ENCODE measurements at regions not wholly inside any gene's neighbourhood (a gene's known extent, or its start where the extent isn't known, plus 50 kb on each side); places are given as distances from the start of the nearest gene placed in this dataset.
A peak's percentile ranks its signal among the peaks of the same experiment; 100 is the strongest.

GRCh38 chr9:13983607-13984006, 330.3 kb downstream of the NFIB start:
- TF ChIP-seq EP300 (IDR thresholded peaks at IDR 0.05; ENCODE audit: low read length) (no peak), ZHX1 (conservative IDR thresholded peaks at IDR 0.05; ENCODE audit: low read length) (no peak), NFATC3 (IDR thresholded peaks at IDR 0.05) (no peak), ATF7 (IDR thresholded peaks at IDR 0.05) (0 out of 2 replicates have a peak, but pooled peaks have one; percentile 16), FOSL1 (tag; conservative IDR thresholded peaks at IDR 0.05) (no peak), MBD2 (IDR thresholded peaks at IDR 0.05; ENCODE audit: borderline replicate concordance, low read depth) (no peak), ATF3 (IDR thresholded peaks at IDR 0.05) (peak; percentile 51; the same call in 1 of the 2 replicates), ATF3 (CRISPR knock-in tag; conservative IDR thresholded peaks at IDR 0.05) (no peak), ATF2 (CRISPR knock-in tag; IDR thresholded peaks at IDR 0.05) (no peak), HNRNPL (IDR thresholded peaks at IDR 0.05; ENCODE audit: low read depth, low read length) (no peak), CBX1 (IDR thresholded peaks at IDR 0.05; ENCODE audit: low read depth) (no peak)
- Histone ChIP-seq H3K9me1 (ENCODE audit: control insufficient read depth, insufficient read depth, low read length) (no peaks in the 10 kb centered on the region), H3K9me3 (replicated peaks; ENCODE audit: control insufficient read depth, insufficient read depth, low read depth, low read length) (no peaks in the 10 kb centered on the region), H3K4me1 (replicated peaks in 1 of 2; ENCODE audit: control insufficient read depth in 2 of 2, insufficient read depth in 2 of 2, low read length in 2 of 2) (no peaks in the 10 kb centered on the region), H2AFZ (ENCODE audit: low read depth, low read length) (no peak overlapping the region), H3K27ac (ENCODE audit: extremely low read depth, low read depth, low read length) (no peak overlapping the region), H3K36me3 (ENCODE audit: control insufficient read depth, insufficient read depth, low read length) (no peaks in the 10 kb centered on the region), H3K4me2 (ENCODE audit: insufficient read depth, low read length) (no peak overlapping the region), H3K27me3 (ENCODE audit: control insufficient read depth in 2 of 2, insufficient read depth in 2 of 2, low read length in 2 of 2) (no peaks in the 10 kb centered on the region), H3K79me2 (ENCODE audit: control insufficient read depth, insufficient read depth, low read length) (no peaks in the 10 kb centered on the region), H4K20me1 (replicated peaks; ENCODE audit: control insufficient read depth, insufficient read depth, low read length) (no peaks in the 10 kb centered on the region), H3K9ac (ENCODE audit: insufficient read depth in 1 of 2, low read depth in 2 of 2, low read length in 2 of 2) (no peak overlapping the region), H3K4me3 (no peak overlapping the region)
- intact Hi-C loops (cut with micrococcal nuclease) (no loop called here), in situ Hi-C loops (cut with MboI) (no loop called here)
- WGBS (ENCODE audit: insufficient coverage, low coverage, missing lambda C conversion rate) = 1% methylated on average over 4 of the region's 4 CpGs
- no peak for DNase-seq (ENCODE audit: extremely low read depth in 1 of 4, low spot score in 3 of 4)
- no peak for ATAC-seq
- no peak for FAIRE-seq
- BruUV-seq (replicated peaks) = no TSS peak
- POLR2A ChIA-PET = no interaction called here
- CTCF ChIA-PET (ENCODE audit: low intra/inter-chr PET ratio) = interaction anchor here (0.6 kb wide), 1 partner anchor 463 kb away, joined by 3 read pairs; no protein-coding TSS in a partner anchor

Measured in K562 (cell line).